ENCODE measurements at regions not wholly inside any gene's neighbourhood (a gene's known extent, or its start where the extent isn't known, plus 50 kb on each side); places are given as distances from the start of the nearest gene placed in this dataset.

DNA sequence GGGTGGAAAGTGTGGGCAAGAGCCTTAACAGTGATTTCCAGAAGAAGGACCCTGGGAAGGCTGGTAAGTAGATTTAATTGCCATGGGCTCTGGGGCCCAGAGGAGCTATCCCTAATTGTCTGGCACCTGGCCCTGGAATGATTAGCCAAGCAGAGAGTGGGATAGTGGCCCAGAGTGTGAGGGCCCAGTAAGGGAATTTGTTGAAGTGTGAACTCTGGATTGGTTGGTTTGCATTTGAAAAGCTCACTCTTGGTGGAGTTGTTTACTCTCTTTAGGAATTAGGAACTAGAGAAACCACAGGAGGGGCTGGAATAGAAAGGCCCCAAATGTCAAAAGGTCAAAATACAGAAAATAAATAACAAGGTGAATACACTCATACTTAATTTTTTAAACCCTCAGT is 207.1 kb downstream of the GABRG2 start:
- TF ChIP-seq, protein P1, sequence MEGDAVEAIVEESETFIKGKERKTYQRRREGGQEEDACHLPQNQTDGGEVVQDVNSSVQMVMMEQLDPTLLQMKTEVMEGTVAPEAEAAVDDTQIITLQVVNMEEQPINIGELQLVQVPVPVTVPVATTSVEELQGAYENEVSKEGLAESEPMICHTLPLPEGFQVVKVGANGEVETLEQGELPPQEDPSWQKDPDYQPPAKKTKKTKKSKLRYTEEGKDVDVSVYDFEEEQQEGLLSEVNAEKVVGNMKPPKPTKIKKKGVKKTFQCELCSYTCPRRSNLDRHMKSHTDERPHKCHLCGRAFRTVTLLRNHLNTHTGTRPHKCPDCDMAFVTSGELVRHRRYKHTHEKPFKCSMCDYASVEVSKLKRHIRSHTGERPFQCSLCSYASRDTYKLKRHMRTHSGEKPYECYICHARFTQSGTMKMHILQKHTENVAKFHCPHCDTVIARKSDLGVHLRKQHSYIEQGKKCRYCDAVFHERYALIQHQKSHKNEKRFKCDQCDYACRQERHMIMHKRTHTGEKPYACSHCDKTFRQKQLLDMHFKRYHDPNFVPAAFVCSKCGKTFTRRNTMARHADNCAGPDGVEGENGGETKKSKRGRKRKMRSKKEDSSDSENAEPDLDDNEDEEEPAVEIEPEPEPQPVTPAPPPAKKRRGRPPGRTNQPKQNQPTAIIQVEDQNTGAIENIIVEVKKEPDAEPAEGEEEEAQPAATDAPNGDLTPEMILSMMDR (IDR thresholded peaks at IDR 0.05; ENCODE audit: low read depth, low read length): no peak
- TF ChIP-seq POLR2A (IDR thresholded peaks at IDR 0.05; ENCODE audit: extremely low read depth, insufficient read length): no peak

All from NB4 (cell line).